GM06990 (cell line): ENCODE measurements at regions not wholly inside any gene's neighbourhood (a gene's known extent, or its start where the extent isn't known, plus 50 kb on each side); places are given as distances from the start of the nearest gene placed in this dataset.

Experiments
- DNase-seq: peaks from one replicate; pipeline ENCODE4 v3.0.0-alpha.2; 2011; ENCODE audit not compliant: insufficient read length; ENCODE audit errors: extremely low read depth
- H3K27me3 ChIP-seq: replicated peaks from 2 replicates; pipeline ENCODE4 v1.6.0; 2011; ENCODE audit warnings: low read length; ENCODE audit not compliant: control insufficient read depth, insufficient read depth
- H3K36me3 ChIP-seq: 2 replicates; pipeline ENCODE4 v1.5.1; 2011; ENCODE audit warnings: low read length; ENCODE audit not compliant: control insufficient read depth, insufficient read depth
- H3K4me3 ChIP-seq: replicated peaks from 2 replicates; pipeline ENCODE4 v1.5.1; 2011; ENCODE audit warnings: low read depth, mild to moderate bottlenecking, control low read depth, low read length
- CTCF ChIP-seq: IDR thresholded peaks from 2 replicates; pipeline ENCODE4 v1.5.1; 2011; ENCODE audit warnings: low read length, control low read depth, mild to moderate bottlenecking, inconsistent platforms; ENCODE audit not compliant: insufficient read depth, poor library complexity, severe bottlenecking

DNA sequence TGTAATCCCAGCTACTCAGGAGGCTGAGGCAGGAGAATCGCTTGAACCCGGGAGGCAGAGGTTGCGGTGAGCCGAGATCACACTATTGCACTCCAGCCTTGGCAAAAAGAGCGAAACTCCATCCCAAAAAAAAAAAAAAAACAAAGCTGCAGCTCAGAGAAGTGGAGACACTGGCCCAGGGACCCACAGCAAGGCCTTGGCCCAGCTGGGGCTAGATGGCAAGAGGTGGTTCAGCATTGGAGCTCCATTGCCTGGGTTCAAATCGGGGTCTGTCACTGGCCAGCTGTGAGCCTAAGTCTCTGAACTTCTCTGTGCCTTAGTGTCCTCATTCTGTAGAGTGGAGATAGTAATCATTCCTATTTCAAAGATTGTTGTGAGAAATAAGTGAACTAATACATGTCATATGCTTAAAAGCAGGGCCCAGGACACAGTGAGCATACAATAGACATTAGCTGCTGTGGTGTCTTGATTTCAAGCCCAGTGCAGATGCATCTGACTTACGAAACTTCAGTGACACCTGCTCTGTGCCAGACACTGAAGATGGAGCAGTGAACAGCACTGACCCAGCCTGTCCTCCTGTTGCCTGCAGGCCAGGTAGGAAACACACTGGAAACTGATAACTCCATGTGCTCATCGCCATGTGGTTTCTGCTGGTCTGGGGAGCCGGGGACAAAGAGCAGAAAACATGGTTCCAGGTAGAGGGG, 127.7 kb downstream of the C9orf50 start:
- Histone ChIP-seq H3K36me3 (no peaks in the 10 kb centered on the region), H3K27me3 (peaks cover 3% of the 10 kb centered on the region), H3K4me3 (no peak overlapping the region)
- no peak for DNase-seq
- TF ChIP-seq CTCF: no peak

- Histone ChIP-seq H3K4me3 (no peak overlapping the region), H3K36me3 (no peaks in the 10 kb centered on the region), H3K27me3 (peaks cover 8% of the 10 kb centered on the region)
- DNase-seq: no peak
- no peak for TF ChIP-seq CTCF
Measured at GRCh38 chr9:129491487-129491855, 129.4 kb downstream of the C9orf50 start.

DNA sequence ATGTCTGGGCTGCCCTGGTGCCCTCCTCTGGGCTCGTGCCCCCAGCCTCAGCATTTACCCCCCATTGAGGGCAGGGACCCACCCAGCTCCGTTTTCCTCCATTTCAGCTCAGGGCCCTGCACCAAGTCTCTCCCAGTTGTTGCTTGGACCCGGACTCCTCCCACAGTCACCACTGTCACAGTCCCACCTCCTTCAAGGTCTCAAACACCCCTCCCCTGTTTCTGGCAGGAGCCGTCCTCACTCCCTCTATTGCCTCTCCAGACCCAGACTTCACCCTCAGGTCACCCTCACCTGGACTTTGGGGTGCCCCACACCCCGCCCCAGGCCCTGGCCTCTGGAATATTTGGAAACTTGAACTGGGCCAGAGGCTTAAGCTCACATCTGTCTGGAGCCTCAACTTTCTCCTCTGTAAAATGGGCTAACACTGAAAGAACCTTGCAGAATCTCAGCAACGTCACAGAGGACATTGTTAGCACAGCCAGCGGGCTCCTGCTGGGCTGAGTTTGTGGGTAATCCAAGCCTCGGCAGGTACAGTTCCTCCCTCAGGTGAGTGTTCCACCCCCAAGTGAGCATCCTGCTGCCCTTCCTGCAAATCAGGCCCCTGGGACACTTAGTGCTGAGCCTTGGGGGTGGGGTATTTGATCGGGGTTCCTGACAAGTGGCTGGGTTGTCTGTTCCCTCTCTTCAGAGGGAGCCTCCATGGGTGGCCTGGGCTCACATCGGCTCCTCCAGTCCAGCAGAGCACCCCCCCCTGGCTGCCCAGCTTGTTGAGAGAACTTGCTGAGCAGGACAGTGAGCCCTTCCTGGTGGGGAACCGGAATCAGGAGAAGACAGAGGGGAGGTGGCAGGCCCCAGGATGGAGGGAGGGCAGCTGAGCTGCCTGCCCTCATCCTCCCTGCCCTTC, 130.1 kb downstream of the C9orf50 start:
- TF ChIP-seq CTCF: no peak
- H3K27me3 ChIP-seq: peaks cover 8% of the 10 kb centered on the region

DNA sequence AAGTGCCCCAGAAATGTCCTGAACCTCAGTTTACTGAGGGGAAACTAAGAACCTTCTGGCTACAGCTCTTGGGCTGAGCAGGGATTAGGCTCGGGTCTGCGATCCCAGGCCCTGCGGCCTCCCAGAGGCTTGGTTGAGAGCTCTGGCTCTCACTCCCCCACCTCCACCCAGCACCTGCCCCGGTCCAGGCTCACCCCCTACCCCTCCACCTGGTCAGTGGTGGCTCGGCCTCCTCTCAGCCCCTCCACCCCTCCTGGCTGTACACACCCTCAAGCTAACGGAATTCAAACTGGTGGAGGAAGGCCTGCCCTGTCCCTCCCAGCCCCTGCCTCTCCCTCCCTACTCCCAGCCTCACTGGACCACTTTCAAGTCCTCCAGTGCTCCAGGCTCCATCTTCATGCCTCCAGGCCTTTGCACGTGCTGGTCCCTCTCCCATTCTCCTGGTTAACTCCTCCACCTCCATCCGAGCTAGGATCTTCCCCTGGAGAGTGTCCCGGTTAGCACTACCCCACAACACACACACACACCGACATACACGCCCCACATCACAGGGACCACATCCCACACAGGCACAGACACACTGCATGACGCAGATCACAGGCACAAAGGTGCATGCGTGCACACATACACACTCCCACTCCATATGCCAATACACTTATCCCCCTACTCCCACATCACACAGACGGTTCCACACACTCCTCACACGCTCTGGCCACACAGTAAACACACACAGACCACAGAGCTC, 130.9 kb downstream of the C9orf50 start:
- H3K4me3 ChIP-seq: no peak overlapping the region
- TF ChIP-seq CTCF: no peak
- DNase-seq: no peak
- H3K27me3 ChIP-seq: peaks cover 5% of the 10 kb centered on the region
- H3K36me3 ChIP-seq: no peaks in the 10 kb centered on the region

More for the DNA sequence above, 130.1 kb downstream of the C9orf50 start:
- no peak for DNase-seq
- no peak overlapping the region for H3K4me3 ChIP-seq
- H3K36me3 ChIP-seq: no peaks in the 10 kb centered on the region

DNA sequence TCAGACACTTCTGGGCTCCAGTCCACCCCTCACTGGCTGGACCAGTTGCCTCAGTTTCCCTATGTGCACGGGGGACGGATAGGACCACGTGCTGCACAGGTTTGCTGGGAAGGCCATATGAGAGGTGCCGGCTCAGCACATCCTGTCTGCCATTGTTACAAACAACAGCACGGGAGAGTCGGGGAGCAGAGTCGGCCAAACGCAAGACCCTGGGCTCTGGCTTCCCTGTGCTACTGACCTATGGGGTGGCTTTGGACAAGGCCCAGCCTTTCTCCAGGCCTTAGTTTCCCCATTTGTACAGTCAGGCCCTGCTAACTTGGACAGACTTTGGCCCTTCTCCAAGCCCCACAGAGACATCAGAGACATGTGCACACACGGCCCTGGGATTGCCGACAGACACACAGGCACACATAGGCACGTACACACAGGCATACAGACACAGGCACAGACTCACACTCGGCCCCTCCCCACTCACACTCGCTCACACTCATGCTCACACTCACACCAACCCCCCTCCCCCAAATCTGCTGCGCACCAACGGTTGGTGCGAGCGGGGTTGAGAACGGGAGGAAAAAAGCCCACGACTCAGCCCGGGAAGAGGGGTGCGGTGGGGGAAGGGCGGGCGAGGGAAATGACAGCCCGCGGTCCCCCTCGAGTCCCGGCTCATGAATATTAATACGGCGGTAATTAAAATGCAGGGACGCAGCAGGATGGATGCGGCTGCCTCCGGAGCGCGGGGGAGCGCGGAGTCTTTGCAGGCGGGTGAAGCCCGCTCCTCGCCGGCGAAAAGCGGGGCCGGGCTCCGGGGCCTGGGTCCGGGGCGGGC, 133.0 kb downstream of the C9orf50 start:
- DNase-seq: no peak
- no peaks in the 10 kb centered on the region for H3K36me3 ChIP-seq
- H3K27me3 ChIP-seq: peaks cover 5% of the 10 kb centered on the region
- H3K4me3 ChIP-seq: peak overlapping the region; percentile 17; the same call in 1 of the 2 replicates
- TF ChIP-seq CTCF: no peak
